Right atrium auricular region (tissue), 2 donors: ENCODE measurements at regions not wholly inside any gene's neighbourhood (a gene's known extent, or its start where the extent isn't known, plus 50 kb on each side); places are given as distances from the start of the nearest gene placed in this dataset.
"Not testable (repeated sequence)": the region's sequence is repeated elsewhere in the genome, so short reads cannot be mapped to it uniquely, and the experiment has no call there.

Experiments
- DNase-seq: peaks from one replicate; pipeline ENCODE4 v3.0.0-alpha.2; 2019; ENCODE audit warnings: low spot score
- H3K27ac ChIP-seq, 2 donors: fragments of 200-600 bp; sonication (generic); 1 replicate in 1 of 2; 2 replicates in 1 of 2; pipeline ENCODE4 v1.5.1; 2016 to 2019
- H3K27me3 ChIP-seq, 2 donors: fragments of 200-600 bp; sonication (generic); one replicate each; pipeline versions ENCODE4 v1.5.1 to v1.6.0; 2017 to 2019
- H3K36me3 ChIP-seq: fragments of 200-600 bp; sonication (generic); one replicate; pipeline ENCODE4 v1.5.1; 2016
- H3K4me1 ChIP-seq, 2 donors: fragments of 200-600 bp; sonication (generic); one replicate each; pipeline versions ENCODE4 v1.5.1 to v1.6.0; 2017 to 2019
- H3K4me3 ChIP-seq, 2 donors: fragments of 200-600 bp; sonication (generic); 1 replicate in 1 of 2; 2 replicates in 1 of 2; pipeline ENCODE4 v1.5.1; 2017 to 2019; ENCODE audit warnings: mild to moderate bottlenecking in 1 of 2, moderate library complexity in 1 of 2
- H3K9me3 ChIP-seq, 2 donors: fragments of 200-600 bp; sonication (generic); one replicate each; pipeline ENCODE4 v1.5.1; 2019
- CTCF ChIP-seq, 2 donors: fragments of 200-600 bp; sonication (generic); IDR thresholded peaks; one replicate each; pipeline ENCODE4 v1.5.1; 2019; ENCODE audit warnings: antibody characterized with exemption in 2 of 2

DNA sequence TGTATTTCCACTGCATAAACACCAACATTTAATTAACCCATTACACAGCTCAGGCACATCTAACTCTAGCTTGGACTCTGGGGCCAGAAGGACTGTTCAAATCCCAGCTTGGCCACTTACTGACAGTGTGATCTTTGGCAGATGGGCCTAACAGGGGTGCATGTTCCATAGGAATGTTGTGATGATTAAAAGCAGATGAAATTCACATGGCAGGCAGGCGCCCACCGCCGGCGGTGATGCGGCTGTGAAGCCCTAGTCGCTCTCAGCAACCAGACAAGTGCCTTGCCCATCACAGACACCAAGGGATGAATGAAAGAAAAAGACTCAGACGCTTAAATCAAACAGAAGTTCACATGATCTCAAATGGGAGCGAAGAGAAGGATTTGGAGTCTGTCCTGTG lies 84.6 kb upstream of the WSB1 start:
- Histone ChIP-seq H3K27ac (no peak overlapping the region), H3K4me1 (no peaks in the 10 kb centered on the region), H3K27me3 (no peaks in the 10 kb centered on the region), H3K4me3 (no peak overlapping the region), H3K9me3 (peaks cover 0 to 3% of the 10 kb centered on the region in 2 donors), H3K36me3 (no peaks in the 10 kb centered on the region)
- no peak for TF ChIP-seq CTCF (IDR thresholded peaks at IDR 0.05)
- no peak for DNase-seq

DNA sequence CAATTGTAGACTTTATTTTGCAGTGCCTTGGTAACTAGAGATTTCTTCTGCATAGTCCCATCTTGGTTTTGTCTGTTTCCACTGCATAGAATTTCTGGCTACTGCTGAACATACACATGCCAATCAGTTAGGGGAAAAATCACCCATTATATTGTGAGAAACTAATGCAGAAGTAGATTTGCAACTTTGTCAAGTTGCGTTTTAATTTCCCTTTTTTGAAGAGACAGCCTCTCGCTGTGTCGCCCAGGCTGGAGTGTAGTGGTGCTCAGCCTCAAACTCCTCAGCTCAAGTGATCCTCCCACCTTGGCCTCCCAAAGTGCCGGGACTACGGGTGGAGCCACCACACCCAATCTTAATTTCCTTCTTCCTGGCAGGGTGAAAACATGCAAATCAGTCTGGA lies 83.1 kb upstream of the WSB1 start:
- not testable (repeated sequence) for H3K4me1 ChIP-seq, H3K9me3 ChIP-seq, H3K4me3 ChIP-seq

GRCh38 chr17:27216836-27217235 lies 77.1 kb upstream of the WSB1 start:
- no peaks in the 10 kb centered on the region for H3K27me3 ChIP-seq
- TF ChIP-seq CTCF (IDR thresholded peaks at IDR 0.05), result no peak
- H3K27ac ChIP-seq, result no peak overlapping the region

More for the DNA sequence above, 83.1 kb upstream of the WSB1 start:
- not testable (repeated sequence) for DNase-seq, H3K27ac ChIP-seq, H3K36me3 ChIP-seq, H3K27me3 ChIP-seq

DNA sequence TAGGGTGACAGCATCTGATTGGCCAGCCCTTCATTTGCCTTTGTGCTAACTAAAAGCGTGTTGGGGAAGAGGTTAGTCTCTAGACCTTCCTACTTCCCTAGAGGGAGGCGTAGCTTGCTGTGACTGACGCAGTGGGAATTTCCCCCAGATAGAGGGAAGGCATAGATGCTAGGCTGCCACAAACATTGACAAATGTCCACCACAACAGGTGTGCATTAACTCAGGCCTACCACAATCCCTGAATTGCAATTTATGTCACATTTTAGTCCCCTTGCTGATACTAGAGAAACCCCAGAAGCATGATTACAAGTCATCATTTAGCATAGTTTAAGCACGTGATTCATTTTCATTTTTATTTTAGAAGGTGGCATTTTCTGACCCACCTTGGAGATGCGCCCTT lies 76.3 kb upstream of the WSB1 start:
- Histone ChIP-seq H3K27ac (no peak overlapping the region), H3K36me3 (no peaks in the 10 kb centered on the region), H3K27me3 (no peaks in the 10 kb centered on the region), H3K4me1 (no peaks in the 10 kb centered on the region), H3K4me3 (no peak overlapping the region), H3K9me3 (peaks cover 0 to 3% of the 10 kb centered on the region in 2 donors)
- DNase-seq, result no peak
- TF ChIP-seq CTCF (IDR thresholded peaks at IDR 0.05), result no peak

More at GRCh38 chr17:27216836-27217235, 77.1 kb upstream of the WSB1 start:
- Histone ChIP-seq H3K4me1 (no peaks in the 10 kb centered on the region), H3K9me3 (peaks cover 0 to 3% of the 10 kb centered on the region in 2 donors), H3K4me3 (no peak overlapping the region), H3K36me3 (no peaks in the 10 kb centered on the region)
- DNase-seq, result no peak

- no peaks in the 10 kb centered on the region for H3K36me3 ChIP-seq
- no peak for DNase-seq
- H3K27ac ChIP-seq, result no peak overlapping the region
- no peak for TF ChIP-seq CTCF (IDR thresholded peaks at IDR 0.05)
- H3K9me3 ChIP-seq, result peaks cover 0 to 3% of the 10 kb centered on the region in 2 donors
- H3K4me1 ChIP-seq, result no peaks in the 10 kb centered on the region
- H3K4me3 ChIP-seq, result no peak overlapping the region
- no peaks in the 10 kb centered on the region for H3K27me3 ChIP-seq
Observed at GRCh38 chr17:27218041-27218440, 75.9 kb upstream of the WSB1 start.

- DNase-seq, result no peak
- H3K4me3 ChIP-seq, result no peak overlapping the region
- H3K9me3 ChIP-seq, result peaks cover 0 to 3% of the 10 kb centered on the region in 2 donors
- no peaks in the 10 kb centered on the region for H3K4me1 ChIP-seq
- no peak overlapping the region for H3K27ac ChIP-seq
- no peaks in the 10 kb centered on the region for H3K27me3 ChIP-seq
- TF ChIP-seq CTCF (IDR thresholded peaks at IDR 0.05), result no peak
- no peaks in the 10 kb centered on the region for H3K36me3 ChIP-seq
Observed at GRCh38 chr17:27218719-27219488, 75.0 kb upstream of the WSB1 start.
